Epithelial cell of esophagus (primary cell): ENCODE measurements at regions not wholly inside any gene's neighbourhood (a gene's known extent, or its start where the extent isn't known, plus 50 kb on each side); places are given as distances from the start of the nearest gene placed in this dataset.
"Not testable (repeated sequence)": the region's sequence is repeated elsewhere in the genome, so short reads cannot be mapped to it uniquely, and the experiment has no call there.

Experiments
- DNase-seq: peaks from one replicate; pipeline ENCODE4 v3.0.0; 2010; ENCODE audit warnings: low read depth
- H3K4me3 ChIP-seq: 2 replicates; pipeline ENCODE4 v1.5.1; 2011; ENCODE audit warnings: mild to moderate bottlenecking, low read length, control low read depth
- TF ChIP-seq, protein P1 (sequence below): IDR thresholded peaks from 2 replicates; pipeline ENCODE4 v1.5.1; 2011; ENCODE audit warnings: low read depth, mild to moderate bottlenecking, low read length, control low read depth, inconsistent platforms; ENCODE audit not compliant: insufficient read depth; ENCODE audit errors: missing control alignments

DNA sequence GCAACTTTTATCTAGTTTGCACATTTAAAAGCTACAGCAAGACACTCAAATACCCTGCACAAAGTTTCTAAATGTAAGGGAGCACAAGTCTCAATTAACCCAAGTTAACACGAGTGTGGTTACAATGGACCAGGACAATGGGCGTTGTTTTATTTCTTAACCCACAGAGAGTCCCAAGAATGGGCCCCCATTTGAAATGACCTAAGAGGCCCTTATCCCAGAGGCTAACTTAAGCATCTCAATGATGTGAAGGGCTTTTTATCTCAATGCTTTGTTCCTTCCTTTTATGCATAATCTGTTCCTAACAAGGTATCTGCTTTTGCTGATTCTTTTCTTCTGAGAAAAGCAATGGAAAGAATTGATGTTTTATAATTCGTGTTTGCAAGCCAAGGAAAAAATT is 151.5 kb upstream of the SALL3 start:
- TF ChIP-seq, protein P1, sequence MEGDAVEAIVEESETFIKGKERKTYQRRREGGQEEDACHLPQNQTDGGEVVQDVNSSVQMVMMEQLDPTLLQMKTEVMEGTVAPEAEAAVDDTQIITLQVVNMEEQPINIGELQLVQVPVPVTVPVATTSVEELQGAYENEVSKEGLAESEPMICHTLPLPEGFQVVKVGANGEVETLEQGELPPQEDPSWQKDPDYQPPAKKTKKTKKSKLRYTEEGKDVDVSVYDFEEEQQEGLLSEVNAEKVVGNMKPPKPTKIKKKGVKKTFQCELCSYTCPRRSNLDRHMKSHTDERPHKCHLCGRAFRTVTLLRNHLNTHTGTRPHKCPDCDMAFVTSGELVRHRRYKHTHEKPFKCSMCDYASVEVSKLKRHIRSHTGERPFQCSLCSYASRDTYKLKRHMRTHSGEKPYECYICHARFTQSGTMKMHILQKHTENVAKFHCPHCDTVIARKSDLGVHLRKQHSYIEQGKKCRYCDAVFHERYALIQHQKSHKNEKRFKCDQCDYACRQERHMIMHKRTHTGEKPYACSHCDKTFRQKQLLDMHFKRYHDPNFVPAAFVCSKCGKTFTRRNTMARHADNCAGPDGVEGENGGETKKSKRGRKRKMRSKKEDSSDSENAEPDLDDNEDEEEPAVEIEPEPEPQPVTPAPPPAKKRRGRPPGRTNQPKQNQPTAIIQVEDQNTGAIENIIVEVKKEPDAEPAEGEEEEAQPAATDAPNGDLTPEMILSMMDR = no peak
- no peak for DNase-seq

DNA sequence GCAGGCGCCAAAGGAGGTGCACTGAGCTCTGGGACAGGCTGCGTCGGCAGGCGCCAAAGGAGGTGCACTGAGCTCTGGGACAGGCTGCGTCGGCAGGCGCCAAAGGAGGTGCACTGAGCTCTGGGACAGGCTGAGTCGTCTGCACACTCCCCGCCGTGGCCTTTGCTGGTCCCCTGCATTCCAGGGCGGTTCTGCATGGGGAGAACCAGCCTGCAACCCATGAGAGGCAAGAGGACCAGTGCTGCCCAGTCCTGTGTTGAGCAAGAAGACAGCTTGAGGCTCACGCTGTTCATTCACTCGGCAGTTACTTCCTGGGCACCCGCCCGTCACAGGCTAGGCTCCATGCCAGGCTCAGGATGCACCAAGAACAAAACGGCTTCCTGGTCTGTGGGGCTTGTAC is 150.6 kb upstream of the SALL3 start:
- DNase-seq, H3K4me3 ChIP-seq: not testable (repeated sequence)

More for the DNA sequence above, 151.5 kb upstream of the SALL3 start:
- no peak overlapping the region for H3K4me3 ChIP-seq

DNA sequence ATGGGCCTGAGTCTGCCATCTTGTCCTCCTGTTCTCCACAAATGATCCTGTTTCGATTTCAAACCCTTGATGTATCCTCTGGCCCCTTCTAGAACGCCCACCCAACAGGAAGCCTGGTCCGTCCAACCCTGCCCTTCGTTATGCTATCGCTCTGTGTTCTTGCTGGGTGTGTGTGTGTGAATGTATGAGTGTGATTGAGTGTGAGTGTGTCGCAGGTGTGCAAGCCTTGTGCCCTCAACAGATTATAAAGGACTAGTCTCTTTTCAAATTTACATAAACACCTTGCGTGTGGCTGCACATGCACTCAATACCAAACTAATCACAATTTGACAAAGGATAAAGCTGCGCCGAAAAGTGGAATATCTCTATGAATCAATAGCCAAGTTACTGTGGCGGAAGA is 149.5 kb upstream of the SALL3 start:
- H3K4me3 ChIP-seq = no peak overlapping the region
- TF ChIP-seq, protein P1 = no peak
- no peak for DNase-seq

DNA sequence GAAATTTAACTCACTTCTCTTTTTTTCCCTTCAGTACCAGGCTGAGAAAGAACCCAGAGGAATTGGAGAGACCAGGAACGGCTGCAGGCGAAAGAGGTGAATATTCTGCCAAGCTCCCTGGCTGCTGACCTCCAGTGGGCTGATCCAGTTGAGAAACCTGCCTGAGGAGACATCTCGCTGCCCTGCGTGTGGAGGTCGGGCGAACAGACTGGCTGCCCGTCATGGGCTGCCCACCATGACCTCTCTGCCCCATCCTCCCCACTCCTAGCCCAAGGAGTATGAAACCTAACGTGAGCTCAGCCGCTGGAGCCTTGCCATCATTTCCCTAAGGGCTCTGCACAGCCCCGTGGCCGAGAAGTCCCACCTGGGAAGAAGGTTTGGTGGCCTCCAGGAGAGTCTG is 148.8 kb upstream of the SALL3 start:
- no peak for DNase-seq
- TF ChIP-seq, protein P1 = no peak
- no peak overlapping the region for H3K4me3 ChIP-seq

DNA sequence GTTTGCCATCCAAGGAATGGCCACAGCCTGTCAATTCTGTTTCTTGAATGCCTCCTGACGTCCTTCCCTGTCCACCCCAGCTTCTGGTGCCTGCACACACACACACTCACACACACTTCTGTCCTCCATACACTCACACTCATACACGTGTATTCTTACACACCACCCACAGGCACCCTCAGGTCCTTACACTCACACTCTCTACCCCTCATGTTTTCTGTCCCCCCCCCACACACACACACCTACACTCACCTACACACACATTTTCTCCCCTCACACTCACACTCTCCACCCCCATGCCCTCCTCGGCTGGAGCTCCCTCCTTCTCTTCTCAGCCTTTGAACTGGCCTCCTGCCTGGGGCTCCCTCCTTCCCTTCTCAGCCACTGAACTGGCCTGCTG is 148.0 kb upstream of the SALL3 start:
- TF ChIP-seq, protein P1 = no peak
- H3K4me3 ChIP-seq = no peak overlapping the region
- DNase-seq = no peak

DNA sequence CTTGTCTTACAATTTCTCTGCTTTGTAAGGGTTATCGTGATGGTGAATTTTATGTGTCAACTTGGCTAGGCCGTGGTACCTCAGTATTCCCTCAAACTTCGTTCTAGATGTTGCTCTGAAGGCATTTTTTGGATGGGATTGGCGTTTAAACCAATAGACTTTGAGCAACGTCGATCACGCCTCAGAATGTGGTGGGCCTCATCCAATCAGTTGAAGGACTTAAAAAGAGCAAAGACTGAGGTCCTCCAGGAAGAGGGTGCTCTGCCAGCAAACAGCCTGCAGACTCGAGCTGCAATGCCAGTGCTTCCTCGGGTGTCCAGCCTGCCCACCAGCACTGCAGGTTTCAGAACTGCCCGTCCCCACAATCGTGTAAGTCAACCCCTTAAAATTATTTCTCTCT is 145.8 kb upstream of the SALL3 start:
- TF ChIP-seq, protein P1 = no peak
- no peak overlapping the region for H3K4me3 ChIP-seq
- DNase-seq = no peak

DNA sequence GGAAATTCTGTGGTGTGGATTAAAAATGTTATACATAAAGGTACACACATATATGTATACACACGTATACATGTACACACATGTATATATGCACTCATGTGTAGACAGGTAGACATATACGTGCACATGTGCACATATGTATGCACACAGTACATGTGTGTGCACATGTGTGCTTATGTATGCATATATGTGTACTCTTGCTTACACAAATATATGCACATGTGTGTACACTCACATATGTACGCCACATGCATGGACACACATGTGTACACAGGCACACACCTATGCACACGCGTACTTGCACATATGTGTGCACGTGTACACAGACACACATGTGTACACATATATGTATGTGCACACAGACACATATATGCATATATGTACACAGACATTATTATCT is 142.8 kb upstream of the SALL3 start:
- no peak for DNase-seq
- TF ChIP-seq, protein P1 = no peak
- H3K4me3 ChIP-seq = no peak overlapping the region

DNA sequence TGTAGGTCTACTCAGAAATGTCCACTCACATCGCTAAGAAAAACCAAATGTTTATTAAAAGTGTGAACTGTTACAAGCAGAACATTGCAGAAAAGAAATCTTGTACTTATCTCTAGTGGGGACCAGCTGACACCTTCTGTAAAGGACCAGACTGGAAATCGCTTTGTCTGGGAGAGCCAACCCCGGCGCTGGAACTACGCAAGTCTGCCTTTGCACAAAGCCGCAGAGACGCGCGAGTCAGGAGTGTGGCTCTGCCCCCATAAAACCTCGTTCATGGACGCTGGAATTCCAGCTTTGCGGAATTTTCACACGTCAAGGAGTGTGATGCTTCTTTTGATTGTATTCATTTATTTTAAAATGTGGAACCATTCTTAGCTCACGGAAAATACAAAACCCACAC is 141.9 kb upstream of the SALL3 start:
- no peak overlapping the region for H3K4me3 ChIP-seq
- TF ChIP-seq, protein P1 = no peak
- DNase-seq = no peak
